Brain pericyte (primary cell): ENCODE measurements at regions not wholly inside any gene's neighbourhood (a gene's known extent, or its start where the extent isn't known, plus 50 kb on each side); places are given as distances from the start of the nearest gene placed in this dataset.

Source experiments
- DNase-seq: peaks from one replicate; pipeline ENCODE4 v3.0.0-alpha.2; 2012; ENCODE audit warnings: low read depth, low spot score

GRCh38 chr18:30533716-30534115, 508.8 kb downstream of the DSC3 start:
- no peak for DNase-seq

- no peak for DNase-seq
These were observed 514.6 kb downstream of the DSC3 start for GRCh38 chr18:30527917-30528316.

GRCh38 chr18:30527226-30527625, 515.3 kb downstream of the DSC3 start:
- DNase-seq = no peak

- DNase-seq = no peak
These were observed 520.1 kb downstream of the DSC3 start for GRCh38 chr18:30522288-30522929.

GRCh38 chr18:30514059-30514458, 528.5 kb downstream of the DSC3 start:
- DNase-seq = no peak

GRCh38 chr18:30512872-30513271, 529.7 kb downstream of the DSC3 start:
- DNase-seq = no peak

- no peak for DNase-seq
These were observed 531.7 kb downstream of the DSC3 start for GRCh38 chr18:30510882-30511281.

GRCh38 chr18:30501594-30501993, 540.9 kb downstream of the DSC3 start:
- DNase-seq = no peak

- no peak for DNase-seq
These were observed 542.1 kb downstream of the DSC3 start for GRCh38 chr18:30500240-30500945.

GRCh38 chr18:30499721-30500120, 542.8 kb downstream of the DSC3 start:
- DNase-seq = no peak

GRCh38 chr18:30492552-30493129, 549.9 kb downstream of the DSC3 start:
- DNase-seq = no peak

GRCh38 chr18:30491815-30492551, 550.6 kb downstream of the DSC3 start:
- no peak for DNase-seq

- no peak for DNase-seq
These were observed 552.5 kb downstream of the DSC3 start for GRCh38 chr18:30489890-30490643.

GRCh38 chr18:30487962-30488361, 554.6 kb downstream of the DSC3 start:
- DNase-seq = no peak

- no peak for DNase-seq
These were observed 555.7 kb downstream of the DSC3 start for GRCh38 chr18:30486856-30487255.

GRCh38 chr18:30485078-30485477, 557.5 kb downstream of the DSC3 start:
- DNase-seq = no peak

GRCh38 chr18:30481871-30482270, 560.7 kb downstream of the DSC3 start:
- no peak for DNase-seq

- no peak for DNase-seq
These were observed 573.5 kb downstream of the DSC3 start for GRCh38 chr18:30469091-30469490.

- no peak for DNase-seq
These were observed 577.4 kb downstream of the DSC3 start for GRCh38 chr18:30465096-30465495.

- DNase-seq = no peak
These were observed 585.4 kb downstream of the DSC3 start for GRCh38 chr18:30457156-30457555.

GRCh38 chr18:30455741-30456140, 586.8 kb downstream of the DSC3 start:
- no peak for DNase-seq

- DNase-seq = no peak
These were observed 587.6 kb downstream of the DSC3 start for GRCh38 chr18:30454920-30455319.
